ENCODE measurements at regions not wholly inside any gene's neighbourhood (a gene's known extent, or its start where the extent isn't known, plus 50 kb on each side); places are given as distances from the start of the nearest gene placed in this dataset.
A peak's percentile ranks its signal among the peaks of the same experiment; 100 is the strongest.

DNA sequence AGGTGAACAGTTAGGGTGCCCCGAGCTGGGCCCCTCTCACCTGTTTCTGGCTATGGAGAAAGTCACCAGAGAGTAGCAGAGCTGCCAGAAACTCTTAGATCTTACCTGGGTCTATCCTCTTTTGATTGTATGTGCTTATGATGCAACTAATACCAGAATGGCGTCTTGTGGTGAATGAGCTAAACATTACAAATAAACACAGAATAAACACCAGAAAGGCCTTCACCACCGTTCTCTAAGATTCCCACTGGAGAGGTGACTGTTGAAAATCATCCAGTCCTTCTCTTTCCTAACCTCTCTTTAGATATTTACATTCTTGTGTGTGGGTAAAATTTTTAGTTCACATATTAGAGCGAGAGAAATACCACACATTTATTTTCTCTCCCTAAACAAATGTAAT lies 241.7 kb upstream of the GAS1 start:
- no peak overlapping the region for H3K4me3 Mint-ChIP-seq (ENCODE audit: unreplicated experiment)
- peaks cover 66% of the 10 kb centered on the region for H3K4me1 Mint-ChIP-seq (ENCODE audit: low read depth)
- peak overlapping the region; percentile 9 for H3K27ac Mint-ChIP-seq (ENCODE audit: unreplicated experiment)
- DNase-seq (ENCODE audit: low spot score), result no peak
- no peaks in the 10 kb centered on the region for H3K9me3 Mint-ChIP-seq (ENCODE audit: low read depth)
- no peaks in the 10 kb centered on the region for H3K27me3 Mint-ChIP-seq (ENCODE audit: low read depth)
- H3K36me3 Mint-ChIP-seq (ENCODE audit: low read depth), result no peaks in the 10 kb centered on the region
- TF ChIP-seq, protein P1, sequence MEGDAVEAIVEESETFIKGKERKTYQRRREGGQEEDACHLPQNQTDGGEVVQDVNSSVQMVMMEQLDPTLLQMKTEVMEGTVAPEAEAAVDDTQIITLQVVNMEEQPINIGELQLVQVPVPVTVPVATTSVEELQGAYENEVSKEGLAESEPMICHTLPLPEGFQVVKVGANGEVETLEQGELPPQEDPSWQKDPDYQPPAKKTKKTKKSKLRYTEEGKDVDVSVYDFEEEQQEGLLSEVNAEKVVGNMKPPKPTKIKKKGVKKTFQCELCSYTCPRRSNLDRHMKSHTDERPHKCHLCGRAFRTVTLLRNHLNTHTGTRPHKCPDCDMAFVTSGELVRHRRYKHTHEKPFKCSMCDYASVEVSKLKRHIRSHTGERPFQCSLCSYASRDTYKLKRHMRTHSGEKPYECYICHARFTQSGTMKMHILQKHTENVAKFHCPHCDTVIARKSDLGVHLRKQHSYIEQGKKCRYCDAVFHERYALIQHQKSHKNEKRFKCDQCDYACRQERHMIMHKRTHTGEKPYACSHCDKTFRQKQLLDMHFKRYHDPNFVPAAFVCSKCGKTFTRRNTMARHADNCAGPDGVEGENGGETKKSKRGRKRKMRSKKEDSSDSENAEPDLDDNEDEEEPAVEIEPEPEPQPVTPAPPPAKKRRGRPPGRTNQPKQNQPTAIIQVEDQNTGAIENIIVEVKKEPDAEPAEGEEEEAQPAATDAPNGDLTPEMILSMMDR (IDR thresholded peaks at IDR 0.05), result no peak

DNA sequence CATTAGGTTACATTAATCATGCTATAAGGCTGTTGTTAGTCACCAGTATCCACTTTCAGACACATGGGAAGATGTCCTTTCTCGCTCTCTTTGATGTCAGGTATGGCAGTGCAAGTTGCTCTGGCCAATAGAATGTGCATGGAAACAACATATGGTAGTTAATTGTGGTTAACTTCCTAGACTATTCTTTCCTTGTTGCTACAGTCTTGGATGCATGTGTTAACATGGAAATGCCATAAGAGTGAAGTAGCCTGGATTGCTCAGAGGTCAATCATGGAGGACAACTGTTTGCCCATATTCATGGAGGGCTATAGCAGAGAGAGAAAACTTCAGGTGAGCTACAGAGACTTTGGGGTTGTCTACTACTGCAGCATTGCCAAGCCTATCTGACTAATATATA lies 245.8 kb upstream of the GAS1 start:
- no peaks in the 10 kb centered on the region for H3K27me3 Mint-ChIP-seq (ENCODE audit: low read depth)
- peaks cover 73% of the 10 kb centered on the region for H3K4me1 Mint-ChIP-seq (ENCODE audit: low read depth)
- no peak for DNase-seq (ENCODE audit: low spot score)
- H3K36me3 Mint-ChIP-seq (ENCODE audit: low read depth), result no peaks in the 10 kb centered on the region
- peak overlapping the region; percentile 75 for H3K27ac Mint-ChIP-seq (ENCODE audit: unreplicated experiment)
- TF ChIP-seq, protein P1 (IDR thresholded peaks at IDR 0.05), result no peak
- H3K4me3 Mint-ChIP-seq (ENCODE audit: unreplicated experiment), result no peak overlapping the region
- H3K9me3 Mint-ChIP-seq (ENCODE audit: low read depth), result peaks cover 4% of the 10 kb centered on the region

DNA sequence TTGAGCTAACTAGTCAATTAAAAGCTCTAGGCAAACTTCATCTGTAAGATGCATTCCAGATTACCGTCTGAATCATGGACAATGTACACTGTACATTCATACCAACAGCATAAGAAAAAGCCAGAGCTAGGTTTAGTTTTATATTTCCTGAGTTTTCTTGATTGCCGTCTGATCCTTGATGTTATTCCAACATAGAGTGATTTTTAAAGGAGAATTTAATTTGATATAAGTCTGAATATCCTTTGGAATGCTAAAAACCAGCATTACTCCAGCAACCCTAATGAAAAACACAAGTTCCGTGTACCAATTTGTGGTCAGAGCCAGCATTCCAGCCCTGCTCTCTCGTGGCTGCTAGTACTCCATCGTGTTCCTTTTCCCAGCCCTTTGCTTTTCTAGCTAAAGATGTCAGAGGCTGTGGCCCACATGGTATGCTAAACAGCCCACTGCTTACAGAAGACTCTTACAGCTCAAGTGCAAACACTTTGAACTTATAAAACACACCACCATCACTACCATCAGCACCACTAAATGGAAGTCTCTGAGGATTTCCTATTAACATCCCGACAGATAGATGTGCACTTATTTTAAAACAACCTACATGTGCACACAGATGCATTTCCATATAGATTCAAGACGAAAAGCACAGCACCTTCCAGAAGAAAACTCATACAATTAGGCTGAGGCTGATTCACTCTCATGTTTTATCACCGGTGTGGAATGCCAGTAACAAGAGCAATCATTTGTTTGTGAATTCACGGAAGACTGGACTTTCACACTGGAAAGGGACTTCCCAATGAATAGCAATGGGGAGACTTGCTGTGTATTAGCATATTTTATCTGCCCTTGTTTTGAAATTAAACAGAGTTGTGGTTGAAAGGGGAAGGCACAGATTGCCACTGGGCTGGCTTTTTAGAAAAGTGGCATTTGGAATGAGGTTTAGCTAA lies 246.9 kb upstream of the GAS1 start:
- H3K27ac Mint-ChIP-seq (ENCODE audit: unreplicated experiment), result peak overlapping the region; percentile 75
- peaks cover 73% of the 10 kb centered on the region for H3K4me1 Mint-ChIP-seq (ENCODE audit: low read depth)
- no peaks in the 10 kb centered on the region for H3K36me3 Mint-ChIP-seq (ENCODE audit: low read depth)
- H3K9me3 Mint-ChIP-seq (ENCODE audit: low read depth), result peaks cover 4% of the 10 kb centered on the region
- TF ChIP-seq, protein P1 (IDR thresholded peaks at IDR 0.05), result no peak
- no peak overlapping the region for H3K4me3 Mint-ChIP-seq (ENCODE audit: unreplicated experiment)
- no peak for DNase-seq (ENCODE audit: low spot score)
- H3K27me3 Mint-ChIP-seq (ENCODE audit: low read depth), result no peaks in the 10 kb centered on the region

DNA sequence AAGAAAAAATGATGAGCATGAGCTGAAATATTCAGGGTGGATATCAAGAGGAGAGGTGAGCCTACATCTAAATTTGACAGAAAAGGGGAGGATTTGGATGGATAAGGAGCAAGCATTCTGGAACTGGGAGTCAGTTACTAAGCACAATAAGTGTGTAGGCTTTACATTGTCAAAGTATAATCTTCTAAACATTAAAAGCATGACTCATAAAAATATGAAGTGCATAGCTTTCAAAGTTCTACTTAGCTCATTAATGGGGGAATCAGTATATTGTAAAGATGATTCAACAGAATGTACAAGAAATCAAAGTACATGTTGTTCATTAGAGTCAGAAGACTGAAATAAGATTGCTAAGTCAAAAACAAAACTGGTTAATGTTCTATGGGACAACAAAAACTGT lies 248.0 kb upstream of the GAS1 start:
- Mint-ChIP-seq H3K27me3 (ENCODE audit: low read depth) (no peaks in the 10 kb centered on the region), H3K4me1 (ENCODE audit: low read depth) (peaks cover 82% of the 10 kb centered on the region), H3K4me3 (ENCODE audit: unreplicated experiment) (no peak overlapping the region), H3K36me3 (ENCODE audit: low read depth) (no peaks in the 10 kb centered on the region), H3K9me3 (ENCODE audit: low read depth) (peaks cover 4% of the 10 kb centered on the region), H3K27ac (ENCODE audit: unreplicated experiment) (peak overlapping the region; percentile 75)
- TF ChIP-seq, protein P1 (IDR thresholded peaks at IDR 0.05), result no peak
- no peak for DNase-seq (ENCODE audit: low spot score)

DNA sequence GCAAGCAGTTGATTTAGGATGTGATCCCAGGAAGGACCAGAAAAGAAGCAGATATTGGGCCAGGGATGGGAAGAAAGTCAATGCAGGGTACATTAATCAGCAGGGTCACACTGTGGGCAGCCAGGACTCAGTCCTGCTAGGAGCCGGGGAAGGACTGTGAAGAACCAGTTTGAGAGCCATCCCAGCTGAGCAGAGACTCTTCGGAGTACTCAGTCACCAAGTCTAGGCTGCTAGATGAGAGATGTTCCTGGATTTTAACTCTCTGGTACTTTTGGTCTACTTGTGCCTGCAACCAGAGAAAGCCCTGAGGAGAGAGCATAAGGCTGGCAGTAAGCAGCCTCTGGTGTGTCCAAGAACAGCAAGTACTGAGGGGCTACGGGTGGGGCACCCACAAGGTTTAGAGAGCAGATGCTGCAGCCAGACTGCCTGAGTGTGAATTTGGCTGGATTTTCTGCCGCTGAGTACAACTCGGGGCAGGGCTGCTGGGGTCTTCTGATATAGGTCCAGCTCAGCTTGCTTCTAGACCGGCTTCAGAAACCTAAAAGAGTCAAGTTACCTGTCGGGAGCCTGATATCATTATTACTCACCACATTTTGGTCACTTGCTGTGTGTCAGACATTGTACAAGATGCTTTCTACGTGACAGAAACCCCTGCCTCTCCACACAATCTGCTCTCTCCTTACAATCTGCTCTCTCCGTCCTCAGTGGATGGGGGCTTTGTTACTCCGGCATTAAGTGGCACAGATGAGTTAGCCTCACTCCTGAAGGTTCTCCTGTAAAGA lies 250.2 kb upstream of the GAS1 start:
- Mint-ChIP-seq H3K27me3 (ENCODE audit: low read depth) (no peaks in the 10 kb centered on the region), H3K4me1 (ENCODE audit: low read depth) (peaks cover 98% of the 10 kb centered on the region), H3K27ac (ENCODE audit: unreplicated experiment) (no peak overlapping the region), H3K9me3 (ENCODE audit: low read depth) (peaks cover 4% of the 10 kb centered on the region), H3K4me3 (ENCODE audit: unreplicated experiment) (no peak overlapping the region), H3K36me3 (ENCODE audit: low read depth) (no peaks in the 10 kb centered on the region)
- TF ChIP-seq, protein P1 (IDR thresholded peaks at IDR 0.05), result no peak
- DNase-seq (ENCODE audit: low spot score), result no peak

Measured in chondrocyte (in vitro differentiated cells).